Peyer's patch (tissue), 4 donors: ENCODE measurements at regions not wholly inside any gene's neighbourhood (a gene's known extent, or its start where the extent isn't known, plus 50 kb on each side); places are given as distances from the start of the nearest gene placed in this dataset.
"Not testable (repeated sequence)": the region's sequence is repeated elsewhere in the genome, so short reads cannot be mapped to it uniquely, and the experiment has no call there.

Source experiments
- CTCF ChIP-seq, 6 experiments: fragments of 450-650 bp in 4 of 6; fragments of 200-600 bp in 2 of 6; sonication (generic) in 1 of 6; IDR thresholded peaks; one replicate each; pipeline ENCODE4 v1.5.1; 2017 to 2019; ENCODE audit warnings: antibody characterized with exemption in 6 of 6, mild to moderate bottlenecking in 3 of 6, moderate library complexity in 1 of 6
- POLR2A ChIP-seq, 2 donors: fragments of 450-650 bp; IDR thresholded peaks; one replicate each; pipeline ENCODE4 v1.5.1; 2017; ENCODE audit warnings: antibody characterized with exemption in 2 of 2, mild to moderate bottlenecking in 2 of 2, moderate library complexity in 2 of 2

- TF ChIP-seq CTCF, POLR2A (IDR thresholded peaks at IDR 0.05): not testable (repeated sequence)
Observed at GRCh38 chr2:87611956-87612355, 135.9 kb upstream of the PLGLB2 start.
